Brain microvascular endothelial cell (primary cell): ENCODE measurements at regions not wholly inside any gene's neighbourhood (a gene's known extent, or its start where the extent isn't known, plus 50 kb on each side); places are given as distances from the start of the nearest gene placed in this dataset.

Source experiments
- DNase-seq: peaks from one replicate; pipeline ENCODE4 v3.0.0-alpha.2; 2020
- H3K27ac ChIP-seq: fragments of 250-450 bp; sonication (Bioruptor Pico); 2 replicates; pipeline ENCODE4 v1.5.1; 2020; ENCODE audit warnings: mild to moderate bottlenecking, moderate library complexity
- H3K27me3 ChIP-seq: fragments of 250-450 bp; sonication (Bioruptor Pico); replicated peaks from 2 replicates; pipeline ENCODE4 v1.5.1; 2020; ENCODE audit warnings: mild to moderate bottlenecking
- H3K36me3 ChIP-seq: fragments of 250-450 bp; sonication (Bioruptor Pico); replicated peaks from 2 replicates; pipeline ENCODE4 v1.5.1; 2020; ENCODE audit warnings: mild to moderate bottlenecking
- H3K4me3 ChIP-seq: 2 replicates; pipeline ENCODE4 v1.5.1; 2011; ENCODE audit warnings: low read depth, mild to moderate bottlenecking, control low read depth, low read length, moderate library complexity
- in situ Hi-C: cut with HindIII; loops from 2 replicates; pipeline ENCODE4 v1.10.0; 2017; ENCODE audit warnings: low sequenced_read_pairs, low pct_ligation_motif_present
- TF ChIP-seq, protein P1 (sequence below): IDR thresholded peaks from 2 replicates; pipeline ENCODE4 v1.5.1; 2011; ENCODE audit warnings: low read depth, mild to moderate bottlenecking, moderate library complexity, low read length, control low read depth, inconsistent platforms; ENCODE audit errors: missing control alignments

- TF ChIP-seq, protein P1, sequence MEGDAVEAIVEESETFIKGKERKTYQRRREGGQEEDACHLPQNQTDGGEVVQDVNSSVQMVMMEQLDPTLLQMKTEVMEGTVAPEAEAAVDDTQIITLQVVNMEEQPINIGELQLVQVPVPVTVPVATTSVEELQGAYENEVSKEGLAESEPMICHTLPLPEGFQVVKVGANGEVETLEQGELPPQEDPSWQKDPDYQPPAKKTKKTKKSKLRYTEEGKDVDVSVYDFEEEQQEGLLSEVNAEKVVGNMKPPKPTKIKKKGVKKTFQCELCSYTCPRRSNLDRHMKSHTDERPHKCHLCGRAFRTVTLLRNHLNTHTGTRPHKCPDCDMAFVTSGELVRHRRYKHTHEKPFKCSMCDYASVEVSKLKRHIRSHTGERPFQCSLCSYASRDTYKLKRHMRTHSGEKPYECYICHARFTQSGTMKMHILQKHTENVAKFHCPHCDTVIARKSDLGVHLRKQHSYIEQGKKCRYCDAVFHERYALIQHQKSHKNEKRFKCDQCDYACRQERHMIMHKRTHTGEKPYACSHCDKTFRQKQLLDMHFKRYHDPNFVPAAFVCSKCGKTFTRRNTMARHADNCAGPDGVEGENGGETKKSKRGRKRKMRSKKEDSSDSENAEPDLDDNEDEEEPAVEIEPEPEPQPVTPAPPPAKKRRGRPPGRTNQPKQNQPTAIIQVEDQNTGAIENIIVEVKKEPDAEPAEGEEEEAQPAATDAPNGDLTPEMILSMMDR = no peak
- H3K27ac ChIP-seq = no peak overlapping the region
- no peak overlapping the region for H3K4me3 ChIP-seq
Observed at GRCh38 chr10:3532644-3533043, 252.4 kb downstream of the KLF6 start.

DNA sequence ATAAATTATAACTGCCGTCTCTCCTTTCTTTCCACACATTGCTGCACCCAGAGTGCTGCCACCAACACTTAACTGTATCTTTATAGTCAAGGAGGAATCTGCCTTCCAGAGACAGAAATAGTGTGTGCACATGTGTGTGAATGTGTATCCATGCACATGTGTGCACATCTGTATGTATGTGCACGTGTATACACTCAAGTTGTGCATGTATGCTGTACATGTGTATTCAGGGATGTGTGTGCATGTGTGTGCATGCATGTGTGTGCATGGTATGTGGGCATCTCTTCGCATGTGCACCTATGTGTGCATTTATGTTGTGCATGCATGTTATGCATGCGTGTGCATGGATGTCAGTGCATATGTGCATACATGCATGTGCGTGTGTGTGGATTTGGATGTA lies 253.3 kb downstream of the KLF6 start:
- no peak overlapping the region for H3K4me3 ChIP-seq
- TF ChIP-seq, protein P1 = no peak
- no peak for DNase-seq
- H3K36me3 ChIP-seq = no peaks in the 10 kb centered on the region
- no peak overlapping the region for H3K27ac ChIP-seq
- no peaks in the 10 kb centered on the region for H3K27me3 ChIP-seq
- in situ Hi-C loops = no loop called here

More at GRCh38 chr10:3532644-3533043, 252.4 kb downstream of the KLF6 start:
- Histone ChIP-seq H3K36me3 (no peaks in the 10 kb centered on the region), H3K27me3 (no peaks in the 10 kb centered on the region)
- DNase-seq = no peak
- in situ Hi-C loops = no loop called here

DNA sequence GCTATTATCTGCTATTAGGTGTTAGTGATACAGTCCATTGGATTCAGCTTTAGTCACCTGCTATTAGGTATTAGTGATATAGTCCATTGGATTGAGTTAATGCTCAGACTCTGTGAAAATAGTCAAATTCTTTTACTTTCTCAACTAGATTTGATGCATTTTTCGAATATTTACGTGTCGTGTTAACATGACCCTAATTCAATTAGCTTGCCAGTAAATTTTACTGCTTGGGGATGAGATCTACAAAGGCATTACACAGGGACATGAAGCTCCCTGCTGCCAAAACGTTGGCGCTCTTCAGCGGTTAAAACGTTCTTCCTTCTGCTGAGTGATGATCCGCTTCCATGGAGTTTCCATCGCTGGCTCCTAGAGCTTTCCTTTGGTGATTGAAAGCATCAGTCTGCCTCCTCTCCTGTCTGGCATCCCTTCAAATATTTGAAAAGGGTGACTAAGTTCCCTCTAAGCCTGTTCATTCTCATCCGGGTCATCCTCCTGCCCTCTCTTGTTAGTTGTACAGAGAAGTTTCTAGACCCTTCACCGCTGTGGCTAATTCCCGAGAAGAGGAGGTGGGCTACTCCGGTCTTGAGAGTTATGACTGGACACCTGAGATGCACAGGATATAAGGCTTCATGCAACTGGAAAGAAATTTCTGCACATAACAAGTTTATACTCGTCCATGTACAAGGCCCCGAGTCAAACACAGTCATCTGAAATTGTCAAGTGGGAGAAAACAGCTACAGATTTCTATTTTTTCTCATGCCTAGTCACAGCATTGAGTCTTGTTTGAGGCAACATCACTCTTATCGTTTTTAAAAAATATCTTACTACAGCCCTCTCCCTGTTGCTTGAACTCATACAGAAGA lies 254.0 kb downstream of the KLF6 start:
- TF ChIP-seq, protein P1 = no peak
- Histone ChIP-seq H3K4me3 (no peak overlapping the region), H3K36me3 (no peaks in the 10 kb centered on the region), H3K27me3 (no peaks in the 10 kb centered on the region), H3K27ac (no peak overlapping the region)
- in situ Hi-C loops = no loop called here
- no peak for DNase-seq

DNA sequence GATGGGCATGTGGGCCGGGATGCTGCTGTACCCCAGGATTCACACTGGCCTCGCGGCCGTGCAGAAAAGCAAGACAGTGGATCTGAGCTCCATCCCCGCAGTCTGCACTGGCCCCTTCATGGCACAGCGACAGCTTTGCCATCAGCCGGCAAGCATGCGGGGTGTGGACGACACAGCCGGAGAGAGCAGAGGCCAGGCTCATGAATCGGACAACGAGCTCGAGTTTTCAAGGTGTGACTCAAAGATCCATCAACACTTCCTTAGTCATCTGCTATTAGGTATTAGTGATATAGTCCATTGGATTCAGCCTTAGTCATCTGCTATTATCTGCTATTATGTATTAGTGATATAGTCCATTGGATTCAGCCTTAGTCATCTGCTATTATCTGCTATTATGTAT lies 254.7 kb downstream of the KLF6 start:
- H3K27ac ChIP-seq = no peak overlapping the region
- H3K4me3 ChIP-seq = no peak overlapping the region
- no peaks in the 10 kb centered on the region for H3K36me3 ChIP-seq
- TF ChIP-seq, protein P1 = no peak
- DNase-seq = no peak
- H3K27me3 ChIP-seq = no peaks in the 10 kb centered on the region
- in situ Hi-C loops = no loop called here

DNA sequence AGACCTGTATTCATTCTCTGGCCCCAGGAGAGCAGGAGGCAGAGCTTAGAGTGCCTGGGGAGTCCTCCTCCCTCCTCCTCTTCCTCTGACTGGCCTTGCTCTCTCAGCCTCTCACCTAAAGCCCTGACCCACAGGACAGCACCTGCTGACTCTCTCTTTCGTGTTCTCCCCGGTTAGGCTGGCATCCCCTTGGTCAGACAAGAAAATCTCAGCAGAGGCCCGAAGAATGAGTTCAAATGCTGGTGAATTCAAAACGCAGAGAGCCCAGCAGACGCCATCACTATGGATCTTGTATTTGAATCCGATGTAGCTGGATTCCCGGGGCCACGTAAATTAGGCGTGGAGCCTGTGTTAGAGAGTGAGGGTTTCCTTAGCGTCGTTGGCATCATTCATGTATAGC lies 255.3 kb downstream of the KLF6 start:
- Histone ChIP-seq H3K27me3 (no peaks in the 10 kb centered on the region), H3K36me3 (no peaks in the 10 kb centered on the region), H3K27ac (no peak overlapping the region), H3K4me3 (no peak overlapping the region)
- no peak for DNase-seq
- in situ Hi-C loops = no loop called here
- TF ChIP-seq, protein P1 = no peak
